PC-3 (cell line): ENCODE measurements at regions not wholly inside any gene's neighbourhood (a gene's known extent, or its start where the extent isn't known, plus 50 kb on each side); places are given as distances from the start of the nearest gene placed in this dataset.

Experiments used
- ATAC-seq: fragments of 200-7000 bp; cut with Tn5 transposase; 2 replicates; pipeline ENCODE4 v1.9.1; 2020; ENCODE audit warnings: mild to moderate bottlenecking, moderate library complexity
- BruUV-seq: library from RNA; stranded (reverse); fragments of 400-500 nt; replicated peaks from 2 replicates; lab custom pipeline; 2021; lab: Mats Ljungman, UMichigan
- CTCF ChIA-PET: fragments of 300-600 bp; sonication (Branson Sonifier 250); formaldehyde crosslinking; loops from one replicate; lab custom pipeline; 2022; ENCODE audit warnings: antibody characterized with exemption; lab: Charles Lee
- POLR2A ChIA-PET: fragments of 300-600 bp; sonication (Branson Sonifier 250); formaldehyde crosslinking; loops from one replicate; lab custom pipeline; 2022; ENCODE audit warnings: antibody characterized with exemption; ENCODE audit not compliant: unreplicated experiment; lab: Charles Lee
- DNase-seq: peaks from one replicate; pipeline ENCODE4 v3.0.0-alpha.2; 2015
- H2AFZ ChIP-seq: fragments of 300-600 bp; sonication (generic); 2 replicates; pipeline ENCODE4 v1.6.0; 2016; ENCODE audit warnings: antibody characterized with exemption, low read length
- H3F3A ChIP-seq: fragments of 300-600 bp; sonication (generic); one replicate; pipeline ENCODE4 v1.6.0; 2017; ENCODE audit warnings: antibody characterized with exemption, low read length, control low read depth, mild to moderate bottlenecking; ENCODE audit not compliant: unreplicated experiment
- H3K27ac ChIP-seq: fragments of 300-600 bp; sonication (generic); 2 replicates; pipeline ENCODE4 v1.5.1; 2016; ENCODE audit warnings: mild to moderate bottlenecking, low read length
- H3K27me3 ChIP-seq: fragments of 300-600 bp; sonication (generic); 2 replicates; pipeline ENCODE4 v1.6.1; 2016; ENCODE audit warnings: low read length, mixed read lengths
- H3K36me3 ChIP-seq: fragments of 300-600 bp; sonication (generic); 2 replicates; pipeline ENCODE4 v1.6.1; 2016; ENCODE audit warnings: low read depth, mixed run types, low read length, mixed read lengths
- H3K4me1 ChIP-seq: fragments of 300-600 bp; sonication (generic); 2 replicates; pipeline ENCODE4 v1.5.1; 2016; ENCODE audit warnings: low read length; ENCODE audit not compliant: insufficient read depth
- H3K4me2 ChIP-seq: fragments of 300-600 bp; sonication (generic); 2 replicates; pipeline ENCODE4 v1.6.0; 2016; ENCODE audit warnings: low read length
- H3K4me3 ChIP-seq: fragments of 300-600 bp; sonication (generic); 2 replicates; pipeline ENCODE4 v1.5.1; 2016; ENCODE audit warnings: mild to moderate bottlenecking, low read length, mixed read lengths
- H3K79me2 ChIP-seq: fragments of 300-600 bp; sonication (generic); 2 replicates; pipeline ENCODE4 v1.6.1; 2017; ENCODE audit warnings: low read length, mixed read lengths
- H3K9ac ChIP-seq: fragments of 300-600 bp; sonication (generic); 2 replicates; pipeline ENCODE4 v1.6.0; 2016; ENCODE audit warnings: mild to moderate bottlenecking, low read length
- H3K9me2 ChIP-seq: fragments of 300-600 bp; sonication (generic); replicated peaks from 2 replicates; pipeline ENCODE4 v1.6.1; 2016; ENCODE audit warnings: mixed run types, low read length, mixed read lengths
- H3K9me3 ChIP-seq: fragments of 300-600 bp; sonication (generic); 2 replicates; pipeline ENCODE4 v1.6.1; 2016; ENCODE audit warnings: low read length, mixed read lengths
- H4K20me1 ChIP-seq: fragments of 300-600 bp; sonication (generic); 2 replicates; pipeline ENCODE4 v1.6.1; 2016; ENCODE audit warnings: low read length, mixed read lengths
- CTCF ChIP-seq: fragments of 300-600 bp; sonication (generic); conservative IDR thresholded peaks from 2 replicates; pipeline ENCODE4 v1.5.1; 2017; ENCODE audit warnings: antibody characterized with exemption, low read depth, mild to moderate bottlenecking, low read length
- EZH2 ChIP-seq: fragments of 300-600 bp; sonication (generic); IDR thresholded peaks from one replicate; pipeline ENCODE4 v1.6.1; 2017; ENCODE audit warnings: antibody characterized with exemption, mild to moderate bottlenecking, low read length; ENCODE audit not compliant: unreplicated experiment
- EZH2phosphoT487 ChIP-seq: fragments of 300-600 bp; sonication (generic); IDR thresholded peaks from 2 replicates; pipeline ENCODE4 v1.6.1; 2018; ENCODE audit warnings: mild to moderate bottlenecking, antibody characterized with exemption, low read length, borderline replicate concordance
- intact Hi-C: fragments of 100-400 bp; cut with micrococcal nuclease; formaldehyde crosslinking; loops from 2 replicates; pipeline ENCODE4 v1.9.0; 2023

DNA sequence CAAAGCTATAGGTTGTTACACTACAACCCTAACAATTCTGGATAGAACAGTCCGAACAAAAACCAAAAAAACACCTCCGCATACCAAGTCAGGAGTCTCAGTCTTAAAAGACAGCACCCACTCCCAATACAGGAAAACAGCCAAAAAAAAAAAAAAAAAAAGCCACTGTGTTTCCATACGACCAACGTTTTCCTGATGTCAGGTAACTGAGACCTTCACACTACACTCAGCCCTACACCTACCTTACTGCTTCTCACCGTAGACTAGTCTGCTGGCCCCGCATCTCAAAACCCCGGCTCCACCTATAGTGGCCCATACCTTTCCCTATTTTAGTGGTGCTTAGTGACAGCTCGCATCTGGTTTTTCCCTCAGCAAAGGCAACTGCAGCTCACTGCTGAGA, 339.5 kb upstream of the ADAMTS9 start:
- no TSS peak for BruUV-seq
- no peak overlapping the region for H2AFZ ChIP-seq
- no peaks in the 10 kb centered on the region for H3F3A ChIP-seq
- TF ChIP-seq EZH2phosphoT487 (no peak), EZH2 (no peak), CTCF (no peak)
- H4K20me1 ChIP-seq, result no peaks in the 10 kb centered on the region
- H3K36me3 ChIP-seq, result no peaks in the 10 kb centered on the region
- ATAC-seq (no peak), DNase-seq (no peak)
- intact Hi-C loops, result no loop called here
- H3K9me2 ChIP-seq, result no peaks in the 10 kb centered on the region
- no peak overlapping the region for H3K4me2 ChIP-seq
- ChIA-PET POLR2A (no interaction called here), CTCF (no interaction called here)
- H3K4me1 ChIP-seq, result no peaks in the 10 kb centered on the region
- H3K9me3 ChIP-seq, result no peaks in the 10 kb centered on the region
- no peak overlapping the region for H3K9ac ChIP-seq
- no peaks in the 10 kb centered on the region for H3K27me3 ChIP-seq
- no peaks in the 10 kb centered on the region for H3K79me2 ChIP-seq
- H3K27ac ChIP-seq, result no peak overlapping the region
- no peak overlapping the region for H3K4me3 ChIP-seq

DNA sequence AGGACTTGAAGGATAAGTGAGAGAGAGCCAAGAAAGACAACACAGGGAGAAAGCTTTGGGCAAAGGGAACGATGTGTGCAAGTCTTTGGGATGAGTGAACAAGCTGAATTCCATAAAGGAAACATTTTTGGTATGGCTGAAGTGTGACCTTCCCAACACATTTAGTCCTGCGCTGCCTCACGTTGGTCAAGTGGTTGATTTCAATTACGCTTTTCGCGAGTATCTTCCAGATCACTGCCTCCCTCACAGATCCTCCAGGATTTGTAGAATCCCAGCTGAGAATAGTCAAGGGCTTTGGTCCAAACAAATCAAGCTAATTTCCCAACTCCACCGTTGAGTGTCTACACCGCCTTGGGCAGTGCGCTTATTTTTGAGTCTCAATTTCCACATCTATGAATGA, 338.4 kb upstream of the ADAMTS9 start:
- Histone ChIP-seq H3K4me1 (no peaks in the 10 kb centered on the region), H3K27ac (no peak overlapping the region), H3K27me3 (no peaks in the 10 kb centered on the region), H3K36me3 (no peaks in the 10 kb centered on the region), H3F3A (no peaks in the 10 kb centered on the region), H2AFZ (no peak overlapping the region), H3K9me3 (no peaks in the 10 kb centered on the region), H3K4me3 (no peak overlapping the region), H3K9me2 (no peaks in the 10 kb centered on the region), H3K9ac (no peak overlapping the region), H3K79me2 (no peaks in the 10 kb centered on the region), H4K20me1 (no peaks in the 10 kb centered on the region), H3K4me2 (no peak overlapping the region)
- no peak for DNase-seq
- no peak for ATAC-seq
- intact Hi-C loops, result no loop called here
- no TSS peak for BruUV-seq
- CTCF ChIA-PET, result no interaction called here
- POLR2A ChIA-PET, result no interaction called here
- no peak for TF ChIP-seq CTCF
- TF ChIP-seq EZH2, result no peak
- TF ChIP-seq EZH2phosphoT487, result no peak

- intact Hi-C loops, result no loop called here
- ChIA-PET POLR2A (no interaction called here), CTCF (no interaction called here)
- H3K36me3 ChIP-seq, result no peaks in the 10 kb centered on the region
- H3K27ac ChIP-seq, result no peak overlapping the region
- H4K20me1 ChIP-seq, result no peaks in the 10 kb centered on the region
- no peak overlapping the region for H3K4me2 ChIP-seq
- H3K27me3 ChIP-seq, result no peaks in the 10 kb centered on the region
- H3K9me3 ChIP-seq, result no peaks in the 10 kb centered on the region
- BruUV-seq, result no TSS peak
- no peaks in the 10 kb centered on the region for H3K79me2 ChIP-seq
- H3K9me2 ChIP-seq, result no peaks in the 10 kb centered on the region
- ATAC-seq, result no peak
- H2AFZ ChIP-seq, result no peak overlapping the region
- DNase-seq, result no peak
- H3K9ac ChIP-seq, result no peak overlapping the region
- TF ChIP-seq EZH2, result no peak
- no peak for TF ChIP-seq EZH2phosphoT487
- no peak for TF ChIP-seq CTCF
- no peaks in the 10 kb centered on the region for H3K4me1 ChIP-seq
- no peaks in the 10 kb centered on the region for H3F3A ChIP-seq
- H3K4me3 ChIP-seq, result no peak overlapping the region
These were observed 336.3 kb upstream of the ADAMTS9 start for GRCh38 chr3:65024148-65024547.
